Muscle of arm (tissue), 1 donor: ENCODE measurements at regions not wholly inside any gene's neighbourhood (a gene's known extent, or its start where the extent isn't known, plus 50 kb on each side); places are given as distances from the start of the nearest gene placed in this dataset.
"Not testable (repeated sequence)": the region's sequence is repeated elsewhere in the genome, so short reads cannot be mapped to it uniquely, and the experiment has no call there.

ENCODE experiments used
- DNase-seq: peaks from one replicate; pipeline ENCODE4 v3.0.0-alpha.2; 2013

GRCh38 chr1:196090226-196090625 is 518.0 kb downstream of the KCNT2 start:
- DNase-seq, result no peak

- no peak for DNase-seq
Measured at GRCh38 chr1:196088541-196088940, 519.7 kb downstream of the KCNT2 start.

- no peak for DNase-seq
Measured at GRCh38 chr1:196078691-196079090, 529.5 kb downstream of the KCNT2 start.

DNA sequence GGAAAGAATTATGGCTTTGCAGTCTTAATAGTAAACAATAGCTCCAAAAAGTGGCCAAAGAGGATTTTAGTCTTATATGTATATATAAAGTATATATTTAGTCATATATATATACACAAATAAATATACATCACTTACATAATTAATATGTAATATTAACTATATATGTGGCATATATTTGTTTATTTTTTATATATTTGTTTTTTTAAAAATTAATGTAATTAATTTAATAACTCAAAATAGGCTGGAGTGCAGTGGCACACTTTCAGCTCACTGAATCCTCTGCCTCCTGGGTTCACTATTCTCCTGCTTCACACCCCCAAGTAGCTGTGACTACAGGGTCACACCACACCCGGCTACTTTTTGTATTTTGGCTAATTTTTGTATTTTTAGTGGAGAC is 532.6 kb downstream of the KCNT2 start:
- no peak for DNase-seq

DNA sequence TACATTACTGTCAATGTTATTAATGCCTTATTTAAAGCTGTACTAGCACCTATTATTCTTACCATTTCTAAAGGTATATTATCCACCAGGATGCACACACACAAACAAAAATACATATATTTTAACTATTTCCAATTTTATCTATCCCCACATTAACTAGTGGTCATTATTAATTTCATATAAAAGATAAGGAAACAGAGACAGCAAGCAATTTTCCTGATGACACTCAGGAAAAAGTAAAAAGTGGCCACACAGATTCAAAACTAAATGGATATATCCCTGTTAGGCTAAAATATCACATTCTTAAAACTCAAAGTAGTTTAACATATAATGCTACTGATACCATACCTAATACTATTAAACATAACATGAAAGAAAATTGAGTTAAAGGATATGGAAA is 534.1 kb downstream of the KCNT2 start:
- DNase-seq, result no peak

- DNase-seq, result no peak
Measured at GRCh38 chr1:196071447-196071846, 536.8 kb downstream of the KCNT2 start.

DNA sequence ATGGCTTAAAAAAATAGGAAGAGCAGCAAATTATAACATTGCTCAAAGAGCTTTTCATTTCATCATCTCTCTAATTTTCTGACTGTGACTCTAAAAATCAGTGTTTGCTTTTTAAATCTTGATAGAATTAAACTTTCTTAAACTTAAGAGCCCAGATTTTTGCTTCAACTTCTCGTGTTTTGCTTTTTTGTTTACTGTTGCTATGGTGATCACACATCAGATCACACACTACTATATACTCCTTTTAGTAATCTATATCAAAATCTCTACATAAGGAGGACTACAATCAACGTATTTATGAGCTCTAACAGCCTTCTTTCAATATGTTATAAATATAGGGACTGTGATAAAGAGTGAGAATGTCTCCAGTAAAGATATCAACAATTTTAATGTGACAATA is 537.3 kb downstream of the KCNT2 start:
- no peak for DNase-seq

DNA sequence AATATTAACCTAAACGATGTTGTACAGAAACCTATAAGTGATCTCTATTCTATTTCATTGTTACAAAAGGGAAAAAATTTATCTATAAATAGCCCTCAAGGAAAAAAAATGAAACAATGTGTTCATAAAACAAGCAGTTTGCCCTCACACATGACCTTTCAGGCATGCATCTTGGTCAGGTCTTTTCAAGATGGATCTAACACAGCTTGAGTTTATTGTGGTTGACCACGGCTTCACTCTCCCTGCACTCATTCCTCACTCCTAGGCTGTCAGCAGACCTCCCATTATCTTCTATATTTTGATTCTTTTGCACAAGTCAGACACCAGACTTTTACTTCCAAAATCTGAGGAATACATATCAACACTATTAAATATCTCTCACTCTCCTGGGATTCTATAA is 544.3 kb downstream of the KCNT2 start:
- DNase-seq, result no peak

GRCh38 chr1:196063294-196063693 is 544.9 kb downstream of the KCNT2 start:
- no peak for DNase-seq

GRCh38 chr1:196060539-196060938 is 547.7 kb downstream of the KCNT2 start:
- DNase-seq, result no peak

DNA sequence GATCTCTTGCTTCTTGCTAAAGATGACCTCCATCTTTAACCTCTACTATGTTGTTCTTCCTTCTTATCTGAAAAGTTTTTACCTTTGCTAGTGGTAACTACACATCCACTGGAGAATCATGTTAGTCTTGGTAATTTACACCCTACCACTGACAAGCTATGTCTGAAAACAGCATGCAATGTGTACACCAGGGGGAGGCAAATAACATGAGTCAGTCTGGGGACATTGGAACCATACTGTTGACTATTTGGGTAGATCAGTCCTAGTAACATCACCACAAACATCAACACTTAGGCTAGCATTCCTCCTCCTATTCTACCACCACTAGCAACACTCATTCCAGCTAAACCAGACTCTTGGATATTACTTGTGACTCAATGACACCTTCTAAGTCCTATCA is 549.0 kb downstream of the KCNT2 start:
- DNase-seq, result no peak

- no peak for DNase-seq
Measured at GRCh38 chr1:196056966-196057365, 551.3 kb downstream of the KCNT2 start.

GRCh38 chr1:196049407-196049806 is 558.8 kb downstream of the KCNT2 start:
- no peak for DNase-seq

- DNase-seq, result no peak
Measured at GRCh38 chr1:196043268-196043667, 565.0 kb downstream of the KCNT2 start.

- peak; percentile 6 for DNase-seq
Measured at GRCh38 chr1:196034080-196034706, 574.0 kb downstream of the KCNT2 start.

DNA sequence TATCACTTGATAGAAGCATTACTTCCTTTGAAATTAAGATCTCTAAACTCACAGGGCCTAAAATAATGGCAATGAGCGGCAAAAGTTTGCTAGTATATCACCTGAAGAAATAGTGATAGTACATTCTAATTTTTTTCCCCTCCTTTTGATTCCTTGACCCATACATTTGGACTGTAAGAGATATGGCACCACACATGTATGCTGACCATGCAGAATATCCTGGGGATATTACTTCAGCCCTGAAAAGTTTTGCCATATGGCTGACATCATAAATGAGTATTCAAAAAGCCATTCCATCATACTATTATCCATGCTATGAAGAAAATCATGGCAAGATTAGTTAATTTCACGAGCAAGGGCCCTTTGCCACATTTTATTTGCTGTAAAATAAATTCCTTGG is 576.9 kb downstream of the KCNT2 start:
- not testable (repeated sequence) for DNase-seq

GRCh38 chr1:196030455-196030854 is 577.8 kb downstream of the KCNT2 start:
- DNase-seq, result no peak

DNA sequence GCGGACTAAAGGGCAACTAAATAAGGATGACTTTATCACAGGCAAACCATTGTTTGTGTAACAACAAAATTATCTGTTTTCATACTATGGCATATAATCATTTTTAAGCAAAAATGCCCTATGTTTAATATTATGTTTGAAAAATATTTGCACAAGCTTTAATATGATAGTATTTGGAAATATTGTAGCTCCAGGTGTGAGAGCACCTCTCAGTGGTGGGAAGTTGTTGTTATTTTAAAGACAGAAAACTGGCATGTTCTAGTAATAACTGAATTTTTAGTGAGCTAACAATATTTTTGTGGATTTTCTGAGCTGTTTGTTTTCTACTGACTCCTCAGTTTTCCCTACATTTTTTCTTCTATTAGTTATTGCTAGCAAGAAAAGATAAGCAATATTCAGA is 578.8 kb downstream of the KCNT2 start:
- no peak for DNase-seq

DNA sequence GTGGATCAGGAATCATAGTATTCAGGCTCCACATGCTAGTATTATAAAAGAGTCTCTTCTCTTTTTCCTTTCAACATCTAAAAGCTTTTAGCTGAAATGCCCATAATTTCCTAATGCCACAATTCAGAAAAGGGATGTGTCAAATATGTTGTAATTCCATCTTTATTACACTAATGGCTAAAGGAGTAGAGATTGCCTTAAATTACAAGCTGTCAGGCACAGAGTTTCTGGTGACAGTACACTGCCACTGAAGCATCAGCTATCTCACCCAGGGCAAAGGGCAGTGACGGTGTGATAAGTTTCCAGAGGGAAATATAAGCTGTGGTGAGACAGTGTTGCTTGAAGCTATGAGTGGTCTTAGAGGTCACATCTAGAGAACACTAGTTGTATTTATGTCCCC is 581.1 kb downstream of the KCNT2 start:
- no peak for DNase-seq

DNA sequence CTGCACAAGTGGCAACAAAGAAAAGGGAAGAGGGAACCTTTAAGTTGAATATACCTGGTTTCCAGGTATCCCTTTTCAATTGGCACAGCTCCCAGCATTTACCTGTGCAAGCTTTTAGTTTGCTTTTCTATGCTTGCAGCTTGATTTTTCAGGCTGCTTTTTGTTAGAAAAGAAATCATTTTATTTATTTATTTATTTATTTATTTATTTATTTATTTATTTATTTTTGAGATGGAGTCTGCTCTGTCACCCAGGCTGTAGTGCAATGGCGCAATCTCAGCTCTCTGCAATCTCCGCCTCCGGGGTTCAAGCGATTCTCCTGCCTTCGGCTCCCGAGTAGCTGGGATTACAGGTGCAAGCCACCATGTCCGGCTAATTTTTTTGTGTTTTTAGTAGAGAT is 587.1 kb downstream of the KCNT2 start:
- DNase-seq, result not testable (repeated sequence)

DNA sequence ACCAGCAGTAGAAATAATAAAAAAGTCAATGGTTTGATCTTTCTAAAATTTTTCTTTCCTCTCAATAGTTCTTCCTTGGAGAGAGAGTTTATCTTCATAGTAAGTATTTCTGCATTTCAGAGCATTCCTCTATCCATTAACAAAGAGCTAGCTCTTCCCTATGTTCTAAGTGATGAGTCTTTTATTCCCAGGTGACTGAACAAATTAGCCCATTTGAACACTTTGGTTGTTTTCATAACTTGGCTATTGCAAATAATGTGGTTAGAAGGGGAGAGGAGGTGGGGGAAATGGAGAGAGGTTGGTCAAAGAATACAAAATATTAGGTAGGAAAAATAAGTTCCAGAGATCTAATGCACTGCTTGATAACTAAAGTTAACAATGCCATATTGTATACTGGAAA is 598.9 kb downstream of the KCNT2 start:
- DNase-seq, result no peak

DNA sequence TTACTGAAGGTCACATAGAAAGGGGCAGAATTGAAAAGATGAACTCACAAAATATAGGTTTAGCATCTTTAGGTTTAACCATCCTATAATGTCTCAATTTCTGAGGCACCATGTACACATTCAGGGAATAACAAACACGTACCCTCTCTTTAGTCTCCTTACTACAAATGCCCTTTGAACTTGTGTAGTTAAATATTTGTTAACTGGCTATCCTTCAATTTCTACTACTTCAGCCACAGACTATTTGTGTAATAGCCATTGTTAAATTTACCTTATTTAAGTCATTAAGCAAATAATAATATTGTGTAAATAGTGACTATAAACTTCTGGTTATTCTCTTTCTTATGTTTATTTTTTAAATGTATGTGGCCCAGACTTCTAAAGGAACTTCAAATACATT is 600.5 kb downstream of the KCNT2 start:
- no peak for DNase-seq

- no peak for DNase-seq
Measured at GRCh38 chr1:196005426-196005825, 602.8 kb downstream of the KCNT2 start.

DNA sequence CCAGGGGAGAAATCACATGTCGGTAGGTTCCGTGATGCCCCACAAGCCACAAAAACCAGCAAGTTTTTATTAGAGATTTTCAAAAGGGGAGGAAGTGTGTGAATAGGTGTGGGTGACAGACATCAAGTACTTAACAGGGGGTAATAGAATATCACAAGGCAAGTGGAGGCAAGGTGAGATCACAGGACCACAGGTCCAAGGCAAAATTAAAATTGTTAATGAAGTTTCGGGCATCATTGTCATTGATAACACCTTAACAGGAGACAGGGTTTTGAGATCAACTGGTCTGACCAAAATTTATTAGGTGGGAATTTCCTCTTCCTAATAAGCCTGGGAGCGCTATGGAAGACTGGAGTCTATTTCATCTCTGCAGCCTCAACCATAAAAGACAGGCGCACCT is 603.9 kb downstream of the KCNT2 start:
- DNase-seq, result not testable (repeated sequence)

DNA sequence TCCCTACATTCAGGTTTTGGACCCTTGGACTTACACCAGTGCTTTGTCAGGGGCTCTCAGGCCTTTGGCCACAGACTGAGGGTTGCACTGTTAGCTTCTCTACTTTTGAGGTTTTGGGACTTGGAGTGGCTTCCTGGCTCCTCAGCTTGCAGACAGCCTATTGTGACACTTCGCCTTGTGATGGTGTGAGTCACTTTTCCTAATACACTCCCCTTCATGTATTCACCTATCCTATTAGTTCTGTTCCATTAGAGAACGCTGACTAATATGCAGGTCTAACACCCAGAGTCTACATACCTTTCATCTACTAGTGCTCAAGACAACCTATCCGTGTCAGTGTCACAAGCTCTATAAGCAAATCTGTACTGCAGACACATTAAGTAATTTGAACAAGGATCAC is 605.3 kb downstream of the KCNT2 start:
- DNase-seq, result no peak
